OCI-LY3 (cell line): ENCODE measurements at regions not wholly inside any gene's neighbourhood (a gene's known extent, or its start where the extent isn't known, plus 50 kb on each side); places are given as distances from the start of the nearest gene placed in this dataset.

ENCODE experiments used
- H2AFZ ChIP-seq: fragments of 200-600, 300-600 bp; shearing (Covaris generic); 2 replicates; pipeline ENCODE4 v1.6.0; 2014; ENCODE audit warnings: antibody characterized with exemption, low read depth, low read length
- H3K27ac ChIP-seq: fragments of 200-600, 300-600 bp; sonication (generic); 2 replicates; pipeline ENCODE4 v1.5.1; 2014; ENCODE audit warnings: mild to moderate bottlenecking, low read length, moderate library complexity, mixed read lengths
- H3K27me3 ChIP-seq: fragments of 200-600, 300-600 bp; sonication (generic); 2 replicates; pipeline ENCODE4 v1.6.1; 2014; ENCODE audit warnings: low read depth, low read length, mixed read lengths
- H3K36me3 ChIP-seq: fragments of 200-600, 300-600 bp; sonication (generic); replicated peaks from 2 replicates; pipeline ENCODE3; 2014; ENCODE audit warnings: low read depth, low read length, mixed read lengths
- H3K4me1 ChIP-seq: fragments of 300-600, 200-600 bp; sonication (generic); 2 replicates; pipeline ENCODE4 v1.6.1; 2014; ENCODE audit warnings: low read length, mixed read lengths
- H3K4me2 ChIP-seq: fragments of 200-600, 300-600 bp; sonication (generic); 2 replicates; pipeline ENCODE4 v1.6.1; 2014; ENCODE audit warnings: low read length, mixed read lengths
- H3K4me3 ChIP-seq: fragments of 300-600, 200-600 bp; sonication (generic); 2 replicates; pipeline ENCODE4 v1.5.1; 2014; ENCODE audit warnings: antibody characterized with exemption, mild to moderate bottlenecking, low read length, moderate library complexity
- H3K79me2 ChIP-seq: fragments of 300-600, 200-600 bp; shearing (Covaris generic); 2 replicates; pipeline ENCODE4 v1.6.1; 2014; ENCODE audit warnings: mild to moderate bottlenecking, low read length, mixed read lengths
- H3K9ac ChIP-seq: fragments of 300-600, 200-600 bp; shearing (Covaris generic); 2 replicates; pipeline ENCODE4 v1.6.0; 2014; ENCODE audit warnings: mild to moderate bottlenecking, low read length, moderate library complexity
- H3K9me3 ChIP-seq: fragments of 200-600, 300-600 bp; shearing (Covaris generic); 2 replicates; pipeline ENCODE4 v1.6.1; 2014; ENCODE audit warnings: low read length, mixed read lengths; ENCODE audit not compliant: insufficient read depth
- H4K20me1 ChIP-seq: fragments of 200-600, 300-600 bp; sonication (generic); 2 replicates; pipeline ENCODE4 v1.6.1; 2016; ENCODE audit warnings: low read length, mixed read lengths; ENCODE audit not compliant: insufficient read depth
- EZH2phosphoT487 ChIP-seq: fragments of 200-600 bp; shearing (Covaris generic); IDR thresholded peaks from 2 replicates; pipeline ENCODE4 v1.6.1; 2018; ENCODE audit warnings: antibody characterized with exemption, mixed run types, low read depth
- TF ChIP-seq, protein P1 (sequence below): fragments of 200-600, 300-600 bp; sonication (generic); IDR thresholded peaks from 2 replicates; pipeline ENCODE4 v1.5.1; 2014; ENCODE audit warnings: antibody characterized with exemption, low read length, low read depth

DNA sequence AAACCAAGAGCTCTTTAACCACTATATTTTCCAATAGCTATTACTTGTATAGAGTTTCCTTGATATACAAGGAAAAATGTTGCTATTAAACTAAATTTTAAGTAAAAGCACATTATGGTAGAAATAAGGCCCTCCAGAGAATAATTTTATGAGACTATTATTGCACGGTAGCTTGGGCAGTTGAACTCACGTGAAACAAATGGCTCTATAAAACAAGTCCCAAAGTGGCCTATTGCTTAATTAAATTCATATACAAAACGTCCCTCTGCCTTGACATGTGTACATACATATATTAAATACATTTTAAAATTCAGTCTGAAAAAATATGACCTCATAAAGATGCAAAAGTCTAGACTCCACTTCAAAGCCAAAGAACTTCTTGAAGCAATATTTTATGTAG is 582.2 kb downstream of the CENPC start:
- TF ChIP-seq, protein P1, sequence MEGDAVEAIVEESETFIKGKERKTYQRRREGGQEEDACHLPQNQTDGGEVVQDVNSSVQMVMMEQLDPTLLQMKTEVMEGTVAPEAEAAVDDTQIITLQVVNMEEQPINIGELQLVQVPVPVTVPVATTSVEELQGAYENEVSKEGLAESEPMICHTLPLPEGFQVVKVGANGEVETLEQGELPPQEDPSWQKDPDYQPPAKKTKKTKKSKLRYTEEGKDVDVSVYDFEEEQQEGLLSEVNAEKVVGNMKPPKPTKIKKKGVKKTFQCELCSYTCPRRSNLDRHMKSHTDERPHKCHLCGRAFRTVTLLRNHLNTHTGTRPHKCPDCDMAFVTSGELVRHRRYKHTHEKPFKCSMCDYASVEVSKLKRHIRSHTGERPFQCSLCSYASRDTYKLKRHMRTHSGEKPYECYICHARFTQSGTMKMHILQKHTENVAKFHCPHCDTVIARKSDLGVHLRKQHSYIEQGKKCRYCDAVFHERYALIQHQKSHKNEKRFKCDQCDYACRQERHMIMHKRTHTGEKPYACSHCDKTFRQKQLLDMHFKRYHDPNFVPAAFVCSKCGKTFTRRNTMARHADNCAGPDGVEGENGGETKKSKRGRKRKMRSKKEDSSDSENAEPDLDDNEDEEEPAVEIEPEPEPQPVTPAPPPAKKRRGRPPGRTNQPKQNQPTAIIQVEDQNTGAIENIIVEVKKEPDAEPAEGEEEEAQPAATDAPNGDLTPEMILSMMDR: no peak
- TF ChIP-seq EZH2phosphoT487: no peak
- H3K4me1 ChIP-seq: peaks cover 23% of the 10 kb centered on the region
- H4K20me1 ChIP-seq: no peaks in the 10 kb centered on the region
- no peaks in the 10 kb centered on the region for H3K79me2 ChIP-seq
- H3K27me3 ChIP-seq: no peaks in the 10 kb centered on the region
- H3K4me2 ChIP-seq: no peak overlapping the region
- H3K36me3 ChIP-seq: no peaks in the 10 kb centered on the region
- no peak overlapping the region for H3K4me3 ChIP-seq
- H3K27ac ChIP-seq: no peak overlapping the region
- H2AFZ ChIP-seq: no peak overlapping the region
- H3K9ac ChIP-seq: no peak overlapping the region
- no peaks in the 10 kb centered on the region for H3K9me3 ChIP-seq

DNA sequence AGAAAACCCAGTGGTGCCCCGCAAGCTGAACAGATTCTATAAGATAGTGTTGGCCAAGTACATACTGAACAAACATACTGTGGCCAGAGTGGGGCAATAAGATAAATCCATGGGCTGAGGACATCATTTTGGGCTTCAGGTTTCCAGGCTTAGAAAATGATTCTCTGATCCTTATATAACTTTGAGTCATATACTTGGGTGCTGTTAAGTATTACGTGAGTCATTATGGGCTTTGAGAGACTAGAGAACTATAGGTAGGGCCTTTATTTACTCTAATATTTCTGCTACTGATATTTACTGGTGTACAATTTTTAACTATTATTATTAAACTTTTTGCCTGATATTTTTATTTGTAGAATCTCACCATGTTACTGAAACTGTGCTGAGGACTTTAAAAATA is 586.1 kb downstream of the CENPC start:
- TF ChIP-seq EZH2phosphoT487: no peak
- TF ChIP-seq, protein P1: no peak
- Histone ChIP-seq H3K4me1 (peaks cover 26% of the 10 kb centered on the region), H3K4me3 (no peak overlapping the region), H4K20me1 (no peaks in the 10 kb centered on the region), H3K9ac (no peak overlapping the region), H3K27ac (no peak overlapping the region), H2AFZ (no peak overlapping the region), H3K27me3 (no peaks in the 10 kb centered on the region), H3K79me2 (no peaks in the 10 kb centered on the region), H3K4me2 (no peak overlapping the region), H3K9me3 (no peaks in the 10 kb centered on the region), H3K36me3 (no peaks in the 10 kb centered on the region)

DNA sequence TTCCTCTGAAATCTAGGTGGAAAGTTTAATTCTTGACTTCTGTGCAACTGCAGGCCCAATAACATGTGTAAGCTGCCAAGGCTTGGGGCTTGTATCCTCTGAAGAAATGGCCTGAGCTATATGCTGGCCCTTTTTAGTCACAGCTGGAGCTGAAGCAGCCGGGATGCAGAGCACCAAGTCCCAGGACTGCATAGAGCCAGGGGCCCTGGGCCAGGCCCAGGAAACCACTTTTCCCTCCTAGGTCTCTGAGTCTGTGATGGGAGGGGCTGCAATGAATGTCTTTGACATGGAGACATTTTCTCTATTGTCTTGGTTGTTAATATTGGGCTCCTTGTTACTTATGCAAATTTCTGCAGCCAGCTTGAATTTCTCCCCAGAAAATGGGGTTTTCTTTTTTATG is 588.5 kb downstream of the CENPC start:
- no peaks in the 10 kb centered on the region for H4K20me1 ChIP-seq
- no peak overlapping the region for H3K4me3 ChIP-seq
- H3K79me2 ChIP-seq: no peaks in the 10 kb centered on the region
- no peaks in the 10 kb centered on the region for H3K36me3 ChIP-seq
- peaks cover 28% of the 10 kb centered on the region for H3K4me1 ChIP-seq
- TF ChIP-seq, protein P1: no peak
- TF ChIP-seq EZH2phosphoT487: no peak
- H3K4me2 ChIP-seq: no peak overlapping the region
- H3K27me3 ChIP-seq: no peaks in the 10 kb centered on the region
- no peak overlapping the region for H3K27ac ChIP-seq
- H3K9me3 ChIP-seq: no peaks in the 10 kb centered on the region
- no peak overlapping the region for H3K9ac ChIP-seq
- no peak overlapping the region for H2AFZ ChIP-seq

DNA sequence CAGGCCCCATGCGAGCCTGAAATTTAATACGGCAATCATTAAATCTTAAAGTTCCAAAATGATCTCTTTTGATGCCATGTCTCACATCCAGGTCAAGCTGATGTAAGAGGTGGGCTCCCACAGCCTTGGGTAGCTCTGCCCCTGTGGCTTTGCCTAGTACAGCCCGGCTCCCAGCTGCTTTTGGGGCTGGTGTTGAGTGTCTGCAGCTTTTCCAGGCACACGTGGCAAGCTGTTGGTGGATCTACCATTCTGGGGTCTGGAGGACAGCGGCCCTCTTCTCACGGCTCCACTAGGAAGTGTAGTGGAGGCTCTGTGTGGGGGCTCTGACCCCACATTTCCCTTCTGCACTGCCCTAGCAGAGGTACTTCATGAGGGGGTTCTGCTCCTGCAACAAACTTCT is 588.9 kb downstream of the CENPC start:
- Histone ChIP-seq H3K4me3 (no peak overlapping the region), H3K9ac (no peak overlapping the region), H3K27me3 (no peaks in the 10 kb centered on the region), H2AFZ (no peak overlapping the region), H4K20me1 (no peaks in the 10 kb centered on the region), H3K4me1 (peaks cover 32% of the 10 kb centered on the region), H3K9me3 (no peaks in the 10 kb centered on the region), H3K79me2 (no peaks in the 10 kb centered on the region), H3K27ac (peak overlapping the region; percentile 36; the same call in 1 of the 2 replicates), H3K4me2 (no peak overlapping the region), H3K36me3 (no peaks in the 10 kb centered on the region)
- no peak for TF ChIP-seq EZH2phosphoT487
- TF ChIP-seq, protein P1: no peak
